Ovary (tissue), 7 donors: ENCODE measurements at regions not wholly inside any gene's neighbourhood (a gene's known extent, or its start where the extent isn't known, plus 50 kb on each side); places are given as distances from the start of the nearest gene placed in this dataset.

Experiments used
- DNase-seq, 5 donors: peaks; one replicate each; pipeline ENCODE4 v3.0.0-alpha.2; 2019 to 2020
- H3K27ac ChIP-seq, 2 donors: fragments of 200-600 bp; one replicate each; pipeline versions ENCODE4 v1.5.1 to v1.8.0; 2019 to 2022
- H3K27me3 ChIP-seq: fragments of 200-600 bp; one replicate; pipeline ENCODE4 v1.8.0; 2022
- H3K36me3 ChIP-seq: fragments of 200-600 bp; sonication (generic); one replicate; pipeline ENCODE4 v1.5.1; 2019
- H3K4me1 ChIP-seq: one replicate; pipeline ENCODE4 v1.8.1; 2013; ENCODE audit warnings: mild to moderate bottlenecking, moderate library complexity; ENCODE audit not compliant: insufficient read depth
- H3K4me3 ChIP-seq: fragments of 200-600 bp; sonication (generic); one replicate; pipeline ENCODE4 v1.5.1; 2017
- H3K9me3 ChIP-seq, 2 donors: fragments of 200-600 bp in 1 of 2; sonication (generic) in 1 of 2; one replicate each; pipeline versions ENCODE4 v1.5.1 to v1.8.1; 2013 to 2019; ENCODE audit warnings: mild to moderate bottlenecking in 1 of 2, moderate library complexity in 1 of 2
- EP300 ChIP-seq: sonication (generic); formaldehyde crosslinking; IDR thresholded peaks from one replicate; pipeline ENCODE4 v1.6.1; 2017; ENCODE audit warnings: antibody characterized with exemption
- POLR2A ChIP-seq: fragments of 450-650 bp; IDR thresholded peaks from one replicate; pipeline ENCODE4 v1.6.1; 2017; ENCODE audit warnings: antibody characterized with exemption, mild to moderate bottlenecking, moderate library complexity
- WGBS, 3 donors: extraction: QIAGEN DNeasy Blood & Tissue Kit in 1 of 3; methylation state at CpG; one replicate each; pipeline versions ENCODE4 v1.1.5 to v1.1.7; 2013 to 2017; 5-methylcytosine and 5-hydroxymethylcytosine counted together
- intact Hi-C, 4 donors: fragments of 100-400 bp; cut with DNase I; formaldehyde crosslinking; loops; one replicate each; pipeline versions ENCODE4 v1.11.0 to v1.15.1; 2022 to 2023
- TF ChIP-seq, protein P1 (sequence below), 3 donors: fragments of 450-650 bp in 2 of 3; fragments of 200-600 bp in 1 of 3; IDR thresholded peaks; one replicate each; pipeline versions ENCODE4 v1.5.1 to v1.8.0; 2016 to 2022; ENCODE audit warnings: antibody characterized with exemption in 3 of 3, mild to moderate bottlenecking in 1 of 3
- donor health status: DM: no; HTN: no; CAD: no; lungs with moderate emphysema.
- donor health status: DM: no; HTN: no; CAD: no.
- donor health status: Bipolar disorder and iron deficiency.
- donor health status: DM: no; HTN: no; CAD: no.
- donor health status: DM: yes; HTN: yes; CAD: no.

GRCh38 chr18:57270156-57270555 is 82.2 kb upstream of the ST8SIA3 start:
- DNase-seq: no peak
- no peaks in the 10 kb centered on the region for H3K36me3 ChIP-seq
- 49 to 57% (median 53%) methylated on average over 3 of the region's 3 CpGs for WGBS, 3 donors
- no peaks in the 10 kb centered on the region for H3K27me3 ChIP-seq
- H3K4me1 ChIP-seq: no peaks in the 10 kb centered on the region
- no peak overlapping the region for H3K4me3 ChIP-seq
- H3K9me3 ChIP-seq: no peaks in the 10 kb centered on the region
- no peak for TF ChIP-seq EP300
- no peak for TF ChIP-seq POLR2A
- TF ChIP-seq, protein P1, sequence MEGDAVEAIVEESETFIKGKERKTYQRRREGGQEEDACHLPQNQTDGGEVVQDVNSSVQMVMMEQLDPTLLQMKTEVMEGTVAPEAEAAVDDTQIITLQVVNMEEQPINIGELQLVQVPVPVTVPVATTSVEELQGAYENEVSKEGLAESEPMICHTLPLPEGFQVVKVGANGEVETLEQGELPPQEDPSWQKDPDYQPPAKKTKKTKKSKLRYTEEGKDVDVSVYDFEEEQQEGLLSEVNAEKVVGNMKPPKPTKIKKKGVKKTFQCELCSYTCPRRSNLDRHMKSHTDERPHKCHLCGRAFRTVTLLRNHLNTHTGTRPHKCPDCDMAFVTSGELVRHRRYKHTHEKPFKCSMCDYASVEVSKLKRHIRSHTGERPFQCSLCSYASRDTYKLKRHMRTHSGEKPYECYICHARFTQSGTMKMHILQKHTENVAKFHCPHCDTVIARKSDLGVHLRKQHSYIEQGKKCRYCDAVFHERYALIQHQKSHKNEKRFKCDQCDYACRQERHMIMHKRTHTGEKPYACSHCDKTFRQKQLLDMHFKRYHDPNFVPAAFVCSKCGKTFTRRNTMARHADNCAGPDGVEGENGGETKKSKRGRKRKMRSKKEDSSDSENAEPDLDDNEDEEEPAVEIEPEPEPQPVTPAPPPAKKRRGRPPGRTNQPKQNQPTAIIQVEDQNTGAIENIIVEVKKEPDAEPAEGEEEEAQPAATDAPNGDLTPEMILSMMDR (IDR thresholded peaks at IDR 0.05): no peak
- intact Hi-C loops: no loop called here
- H3K27ac ChIP-seq: no peak overlapping the region

- 19 to 36% (median 22%) methylated on average over 3 of the region's 3 CpGs for WGBS, 3 donors
- no peaks in the 10 kb centered on the region for H3K27me3 ChIP-seq
- intact Hi-C loops: no loop called here
Measured at GRCh38 chr18:57273194-57273593, 79.2 kb upstream of the ST8SIA3 start.

DNA sequence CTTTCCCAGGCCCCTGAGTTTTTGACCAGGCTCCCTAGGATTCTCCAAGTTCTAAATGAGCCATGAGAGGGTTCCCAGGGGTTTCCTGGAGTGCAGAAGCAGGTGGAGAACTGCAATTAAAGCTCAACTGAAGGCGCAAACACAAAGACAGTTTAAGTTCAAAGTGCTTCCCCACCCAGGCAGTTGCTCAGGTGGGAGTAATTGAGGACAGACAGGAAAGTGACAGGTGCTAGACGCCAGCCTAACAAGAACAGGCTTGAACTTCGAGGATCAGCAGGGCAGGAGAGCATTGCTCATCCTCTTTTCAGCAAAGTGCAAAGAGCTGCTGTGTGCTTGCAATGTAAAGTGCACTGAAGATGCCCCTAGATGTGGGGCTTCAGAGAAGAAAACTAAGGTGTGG is 77.2 kb upstream of the ST8SIA3 start:
- no peak for DNase-seq
- 59 to 66% (median 61%) methylated on average over 3 of the region's 3 CpGs for whole genome bisulfite sequencing, 3 donors
- no peak overlapping the region for H3K4me3 ChIP-seq
- H3K4me1 ChIP-seq: no peaks in the 10 kb centered on the region
- H3K36me3 ChIP-seq: no peaks in the 10 kb centered on the region
- TF ChIP-seq, protein P1 (IDR thresholded peaks at IDR 0.05): no peak
- TF ChIP-seq EP300 (no peak), POLR2A (no peak)
- H3K9me3 ChIP-seq: no peaks in the 10 kb centered on the region
- no peak overlapping the region for H3K27ac ChIP-seq
- intact Hi-C loops: no loop called here
- no peaks in the 10 kb centered on the region for H3K27me3 ChIP-seq

More at GRCh38 chr18:57273194-57273593, 79.2 kb upstream of the ST8SIA3 start:
- no peaks in the 10 kb centered on the region for H3K36me3 ChIP-seq
- TF ChIP-seq POLR2A (no peak), EP300 (no peak)
- TF ChIP-seq, protein P1 (IDR thresholded peaks at IDR 0.05): no peak
- no peaks in the 10 kb centered on the region for H3K4me1 ChIP-seq
- no peaks in the 10 kb centered on the region for H3K9me3 ChIP-seq
- H3K27ac ChIP-seq: no peak overlapping the region
- H3K4me3 ChIP-seq: no peak overlapping the region
- DNase-seq: no peak

DNA sequence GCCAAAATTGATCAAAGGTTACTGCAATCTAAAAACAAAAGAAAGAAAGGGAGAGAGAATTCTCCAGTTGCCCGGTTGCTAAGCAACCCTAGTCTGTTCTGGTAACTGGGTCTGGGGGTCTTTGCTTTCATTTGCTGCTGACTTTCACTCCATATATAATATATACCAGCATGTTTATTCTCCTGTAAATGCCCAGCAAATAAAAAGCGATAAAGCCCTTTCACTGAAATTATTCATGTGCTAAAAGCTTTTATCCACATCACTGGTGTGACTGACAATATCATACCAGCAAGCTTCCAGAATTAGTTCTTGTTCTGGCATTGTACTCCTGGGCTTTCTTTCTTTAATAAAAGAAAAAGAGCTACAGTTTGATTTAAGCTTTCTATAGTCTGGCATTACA is 75.5 kb upstream of the ST8SIA3 start:
- intact Hi-C loops: no loop called here
- WGBS, 3 donors: 75 to 86% (median 76%) methylated on average over 2 of the region's 2 CpGs

More for the DNA sequence above, 75.5 kb upstream of the ST8SIA3 start:
- no peaks in the 10 kb centered on the region for H3K27me3 ChIP-seq
- H3K9me3 ChIP-seq: no peaks in the 10 kb centered on the region
- no peaks in the 10 kb centered on the region for H3K36me3 ChIP-seq
- H3K4me3 ChIP-seq: no peak overlapping the region
- no peak overlapping the region for H3K27ac ChIP-seq
- no peak for DNase-seq
- no peaks in the 10 kb centered on the region for H3K4me1 ChIP-seq
- TF ChIP-seq, protein P1 (IDR thresholded peaks at IDR 0.05): no peak
- TF ChIP-seq EP300 (no peak), POLR2A (no peak)
